Activated CD4-positive, alpha-beta T cell treated with anti-CD3 and anti-CD28 coated beads, Interleukin-2, amount 50 U/mL, for 4 hours (primary cell): ENCODE measurements at regions not wholly inside any gene's neighbourhood (a gene's known extent, or its start where the extent isn't known, plus 50 kb on each side); places are given as distances from the start of the nearest gene placed in this dataset.
"Not testable (repeated sequence)": the region's sequence is repeated elsewhere in the genome, so short reads cannot be mapped to it uniquely, and the experiment has no call there.

Source experiments
- DNase-seq, 2 experiments: peaks; one replicate each; pipeline ENCODE4 v3.0.0-alpha.2; 2020

DNA sequence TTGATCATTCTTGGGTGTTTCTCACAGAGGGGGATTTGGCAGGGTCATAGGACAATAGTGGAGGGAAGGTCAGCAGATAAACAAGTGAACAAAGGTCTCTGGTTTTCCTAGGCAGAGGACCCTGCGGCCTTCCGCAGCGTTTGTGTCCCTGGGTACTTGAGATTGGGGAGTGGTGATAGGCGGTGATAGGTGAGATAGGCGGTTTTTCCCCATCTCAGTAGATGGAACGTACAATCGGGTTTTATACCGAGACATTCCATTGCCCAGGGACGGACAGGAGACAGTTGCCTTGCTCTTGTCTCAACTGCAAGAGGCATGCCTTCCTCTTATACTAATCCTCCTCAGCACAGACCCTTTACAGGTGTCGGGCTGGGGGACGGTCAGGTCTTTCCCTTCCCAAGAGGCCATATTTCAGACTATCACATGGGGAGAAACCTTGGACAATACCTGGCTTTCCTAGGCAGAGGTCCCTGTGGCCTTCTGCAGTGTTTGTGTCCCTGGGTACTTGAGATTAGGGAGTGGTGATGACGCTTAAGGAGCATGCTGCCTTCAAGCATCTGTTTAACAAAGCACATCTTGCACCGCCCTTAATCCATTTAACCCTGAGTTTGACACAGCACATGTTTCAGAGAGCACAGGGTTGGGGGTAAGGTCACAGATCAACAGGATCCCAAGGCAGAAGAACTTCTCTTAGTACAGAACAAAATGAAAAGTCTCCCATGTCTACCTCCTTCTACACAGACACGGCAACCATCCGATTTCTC, 86.2 kb downstream of the OR2B2 start:
- DNase-seq = not testable (repeated sequence)

DNA sequence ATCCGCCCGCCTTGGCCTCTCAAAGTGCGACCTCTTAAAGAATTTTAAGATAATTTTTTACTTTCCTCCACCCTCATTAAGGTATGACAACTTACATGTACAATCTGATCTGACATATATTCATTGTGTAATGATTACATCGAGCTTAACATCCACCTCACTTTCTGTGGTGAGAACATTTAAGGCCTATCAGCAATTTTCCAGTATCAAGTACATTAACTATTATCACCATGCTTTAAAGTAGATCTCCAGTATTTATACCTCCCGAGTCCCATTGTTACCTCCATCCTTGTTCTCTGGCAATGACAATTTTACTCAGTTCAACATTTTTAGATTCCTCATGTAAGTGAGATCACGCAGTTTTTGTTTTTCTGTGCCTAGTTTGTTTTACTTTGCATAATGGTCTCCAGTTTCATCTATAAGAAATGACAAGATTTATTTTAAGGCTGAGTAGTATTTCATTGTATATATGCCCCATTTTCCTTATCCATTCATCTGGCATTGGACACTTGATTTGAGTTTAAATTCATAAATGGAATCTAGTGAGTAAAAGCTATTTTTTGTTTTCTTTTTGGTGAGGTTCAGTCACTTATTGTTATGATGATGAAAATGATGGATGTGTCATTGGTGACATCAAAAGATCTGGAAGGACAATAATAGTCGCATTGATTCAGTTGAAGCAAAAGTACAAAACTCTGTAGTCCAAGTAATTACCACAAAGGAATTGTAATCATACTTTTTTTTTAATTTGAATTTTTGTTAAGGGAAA, 87.0 kb downstream of the OR2B2 start:
- DNase-seq = no peak

DNA sequence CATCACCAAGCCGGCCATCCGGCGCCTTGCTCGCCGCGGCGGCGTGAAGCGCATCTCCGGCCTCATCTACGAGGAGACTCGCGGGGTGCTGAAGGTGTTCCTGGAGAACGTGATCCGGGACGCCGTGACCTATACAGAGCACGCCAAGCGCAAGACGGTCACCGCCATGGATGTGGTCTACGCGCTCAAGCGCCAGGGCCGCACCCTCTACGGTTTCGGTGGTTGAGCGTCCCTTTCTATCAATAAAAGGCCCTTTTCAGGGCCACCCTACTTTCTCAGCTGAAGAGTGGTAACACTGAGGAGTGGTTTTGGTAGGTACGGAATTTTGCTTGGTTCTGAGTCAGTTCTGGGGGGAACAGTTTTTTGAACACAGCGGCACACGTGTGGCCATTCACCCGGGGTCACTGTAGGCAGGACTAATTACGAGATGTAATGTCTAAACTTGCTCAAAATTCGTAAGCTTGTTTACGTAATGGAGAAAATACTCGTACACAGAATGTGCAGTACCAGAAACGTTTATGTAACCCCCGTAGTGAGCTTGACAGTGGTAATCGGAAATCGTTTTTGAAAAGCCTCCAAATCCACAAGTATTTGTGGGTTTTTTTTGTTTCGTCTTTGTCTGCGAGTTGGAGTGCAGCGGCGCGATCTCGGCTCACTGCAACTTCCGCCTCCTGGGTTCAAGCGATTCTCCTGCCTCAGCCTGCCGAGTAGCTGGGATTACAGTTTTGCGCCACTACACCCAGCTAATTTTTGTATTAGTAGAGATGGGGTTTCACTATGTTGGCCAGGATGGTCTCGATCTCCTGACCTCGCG, 87.8 kb downstream of the OR2B2 start:
- DNase-seq = peak in 1 of 2 experiments; percentile 8

DNA sequence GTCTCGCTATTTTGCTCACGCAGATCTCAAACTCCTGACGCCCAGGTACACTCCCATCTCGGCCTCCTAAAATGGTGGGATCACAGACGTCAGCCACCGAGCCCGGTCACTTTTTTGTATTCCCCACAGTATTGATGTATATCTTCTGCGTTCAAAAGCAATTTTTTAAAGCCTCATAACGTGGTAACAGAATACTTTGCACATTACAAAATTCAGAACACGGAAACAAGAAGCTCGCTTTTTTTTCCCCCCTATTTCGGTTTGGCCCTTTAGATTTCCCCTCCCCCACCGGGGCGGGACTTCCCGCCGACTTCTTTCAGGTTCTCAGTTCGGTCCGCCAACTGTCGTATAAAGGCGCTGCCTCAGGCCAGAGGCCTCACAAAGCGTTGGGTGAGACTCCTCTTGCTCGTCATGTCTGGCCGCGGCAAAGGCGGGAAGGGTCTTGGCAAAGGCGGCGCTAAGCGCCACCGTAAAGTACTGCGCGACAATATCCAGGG, 88.4 kb downstream of the OR2B2 start:
- peak; percentile 64 to 67 for DNase-seq

DNA sequence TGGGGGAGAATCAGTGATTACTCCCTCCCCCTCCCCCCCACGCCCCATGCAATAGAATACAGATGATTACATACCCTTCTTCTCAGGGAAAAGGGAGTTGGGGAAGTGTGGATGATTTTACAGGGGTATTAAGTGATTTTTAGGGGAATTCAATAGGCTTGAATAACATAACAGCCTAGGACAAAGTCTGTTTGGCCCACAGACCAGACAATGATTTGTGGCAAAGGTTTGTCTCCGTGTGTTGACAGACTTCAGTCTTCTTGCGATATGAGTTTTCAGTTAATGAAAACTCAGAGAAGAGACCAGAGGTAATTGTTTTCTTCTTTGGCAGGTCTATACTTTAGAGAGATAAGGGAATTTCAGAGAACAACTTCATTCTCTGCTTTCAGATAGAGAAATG, 95.3 kb downstream of the OR2B2 start:
- DNase-seq = no peak

DNA sequence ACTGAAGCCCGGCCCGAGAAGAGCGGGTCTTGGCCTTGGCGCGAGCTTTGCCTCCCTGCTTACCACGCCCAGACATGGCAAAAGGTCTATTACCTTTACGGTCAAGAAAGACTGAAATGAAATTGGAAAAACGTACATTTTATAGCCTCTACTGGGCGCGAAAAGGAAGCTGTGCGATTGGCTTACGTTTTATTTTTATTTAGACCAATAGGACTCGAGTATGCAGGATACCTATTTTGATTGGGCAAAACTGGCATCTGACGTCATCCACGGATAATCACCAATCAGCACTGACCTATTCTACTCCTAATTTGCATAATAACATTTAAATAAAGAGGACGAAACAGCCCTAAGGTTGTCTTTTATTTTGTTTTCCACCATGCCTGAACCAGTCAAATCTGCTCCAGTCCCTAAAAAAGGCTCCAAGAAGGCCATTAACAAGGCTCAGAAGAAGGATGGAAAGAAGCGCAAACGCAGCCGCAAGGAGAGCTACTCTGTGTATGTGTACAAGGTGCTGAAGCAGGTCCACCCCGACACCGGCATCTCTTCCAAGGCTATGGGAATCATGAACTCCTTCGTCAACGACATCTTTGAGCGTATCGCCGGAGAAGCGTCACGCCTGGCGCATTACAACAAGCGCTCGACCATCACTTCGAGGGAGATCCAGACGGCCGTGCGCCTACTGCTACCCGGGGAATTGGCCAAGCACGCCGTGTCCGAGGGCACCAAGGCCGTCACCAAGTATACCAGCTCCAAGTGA, 97.4 kb downstream of the OR2B2 start:
- peak; percentile 63 to 78 for DNase-seq

DNA sequence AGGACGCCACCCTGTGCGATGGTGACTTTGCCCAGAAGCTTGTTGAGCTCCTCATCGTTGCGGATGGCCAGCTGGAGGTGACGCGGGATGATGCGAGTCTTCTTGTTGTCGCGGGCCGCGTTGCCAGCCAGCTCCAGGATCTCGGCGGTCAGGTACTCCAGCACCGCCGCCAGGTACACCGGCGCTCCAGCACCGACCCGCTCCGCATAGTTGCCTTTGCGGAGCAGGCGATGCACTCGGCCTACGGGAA, 97.9 kb downstream of the OR2B2 start:
- DNase-seq = not testable (repeated sequence)

DNA sequence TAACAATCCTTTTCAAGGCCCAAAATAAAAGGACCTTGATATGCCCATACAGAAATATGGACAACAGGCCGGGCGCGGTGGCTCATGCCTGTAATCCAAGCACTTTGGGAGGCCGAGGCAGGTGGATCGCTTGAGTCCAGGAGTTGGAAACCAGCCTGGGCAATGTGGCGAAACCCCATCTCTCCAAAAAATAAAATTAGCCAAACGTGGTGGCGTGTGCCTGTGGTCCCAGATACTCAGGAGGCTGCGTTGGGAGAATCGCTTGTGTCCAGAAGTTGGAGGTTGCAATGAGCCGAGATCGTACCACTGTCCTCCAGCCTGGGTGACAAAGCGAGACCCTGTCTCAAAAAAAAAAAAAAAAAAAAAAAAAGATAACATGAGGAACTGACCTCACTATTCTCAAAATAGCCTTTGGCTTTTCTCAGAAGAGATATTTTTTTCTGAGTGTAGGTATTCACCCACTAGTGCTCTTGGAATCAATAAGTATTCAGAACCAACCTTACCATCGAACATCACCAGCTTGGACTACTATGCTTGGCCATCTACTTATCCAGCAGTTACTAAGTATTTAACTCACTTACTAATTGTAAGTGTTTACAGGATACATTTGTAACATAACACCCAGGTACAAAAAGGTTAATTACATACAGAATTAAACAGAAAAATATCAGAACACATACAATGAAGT, 99.2 kb downstream of the OR2B2 start:
- DNase-seq = no peak

DNA sequence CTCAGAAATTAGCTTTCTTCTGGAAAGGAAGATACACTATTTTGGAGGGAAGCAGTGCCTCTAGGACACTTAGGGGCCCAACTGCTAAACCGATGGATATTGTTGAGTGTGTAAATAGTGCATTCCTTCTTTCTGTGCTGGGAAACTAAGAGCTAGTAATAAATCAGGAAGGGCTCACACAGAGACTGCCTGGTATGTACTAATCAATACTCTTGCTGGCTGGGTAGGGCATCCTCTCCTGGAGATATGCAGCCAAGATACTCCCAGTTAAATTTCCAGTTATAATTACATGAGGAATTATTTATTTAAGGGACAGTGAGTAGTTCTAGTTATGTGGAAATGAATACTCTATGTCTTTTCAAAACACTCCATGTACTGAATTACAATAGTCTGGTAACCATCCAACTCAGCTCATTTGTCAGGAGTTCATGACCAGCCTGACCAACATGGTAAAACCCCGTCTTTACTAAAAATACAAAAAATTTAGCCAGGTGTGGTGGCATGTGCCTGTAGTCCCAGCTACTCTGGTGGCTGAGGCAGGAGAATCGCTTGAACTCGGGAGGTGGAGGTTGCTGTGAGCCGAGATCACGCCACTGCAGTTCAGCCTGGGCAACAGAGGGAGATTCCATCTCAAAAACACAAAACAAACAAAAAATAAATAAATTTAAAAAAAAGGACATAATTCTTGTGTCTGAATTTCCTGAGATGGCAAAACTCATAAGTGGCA, 100.0 kb downstream of the OR2B2 start:
- no peak for DNase-seq

DNA sequence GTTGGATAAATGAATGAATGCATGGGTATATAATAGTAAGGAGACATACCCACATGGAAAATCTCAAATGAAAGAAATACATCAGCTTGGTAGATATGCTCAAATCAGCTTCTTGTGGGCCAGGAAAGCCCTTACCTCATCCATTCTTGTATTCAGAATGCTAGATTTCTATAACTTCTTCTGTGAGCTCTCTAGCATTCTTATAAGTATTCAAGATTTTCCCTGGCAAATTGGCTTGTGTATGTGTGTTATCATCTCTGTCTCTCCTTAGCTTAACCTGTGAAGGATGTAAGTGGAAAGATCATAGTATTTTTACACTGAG, 100.8 kb downstream of the OR2B2 start:
- DNase-seq = no peak

DNA sequence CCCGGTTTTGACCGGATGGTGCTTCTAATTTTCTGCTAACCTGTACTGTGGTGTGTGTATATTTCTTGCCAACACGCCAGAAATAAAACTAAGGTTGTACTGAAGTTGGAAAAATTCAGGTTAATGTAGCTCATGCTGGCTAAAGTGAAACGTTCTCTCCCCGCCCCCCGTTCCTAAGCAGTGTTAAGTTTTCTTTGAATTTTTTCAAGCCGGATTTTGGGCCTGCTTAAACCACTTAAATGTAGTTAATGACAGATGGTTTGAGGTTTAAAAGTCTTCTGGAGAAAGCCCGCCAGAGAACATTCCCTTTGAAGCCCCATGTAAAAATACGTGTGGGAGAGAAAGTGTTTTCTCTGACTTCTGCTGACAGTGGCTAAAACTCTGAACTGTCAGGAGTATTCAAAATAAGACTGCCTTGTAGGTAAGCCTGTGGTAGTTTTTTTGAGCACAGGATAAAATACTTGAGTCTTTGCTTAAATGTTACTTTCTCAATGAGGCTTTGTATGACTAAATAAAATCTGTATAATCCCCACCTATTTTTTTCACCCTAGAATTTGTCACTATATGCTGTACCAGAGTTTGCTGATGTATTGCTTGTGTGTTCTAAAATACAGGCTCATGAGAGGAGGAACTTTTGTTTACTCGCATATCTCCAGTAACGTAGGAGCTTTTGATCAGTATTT, 101.3 kb downstream of the OR2B2 start:
- DNase-seq = no peak

DNA sequence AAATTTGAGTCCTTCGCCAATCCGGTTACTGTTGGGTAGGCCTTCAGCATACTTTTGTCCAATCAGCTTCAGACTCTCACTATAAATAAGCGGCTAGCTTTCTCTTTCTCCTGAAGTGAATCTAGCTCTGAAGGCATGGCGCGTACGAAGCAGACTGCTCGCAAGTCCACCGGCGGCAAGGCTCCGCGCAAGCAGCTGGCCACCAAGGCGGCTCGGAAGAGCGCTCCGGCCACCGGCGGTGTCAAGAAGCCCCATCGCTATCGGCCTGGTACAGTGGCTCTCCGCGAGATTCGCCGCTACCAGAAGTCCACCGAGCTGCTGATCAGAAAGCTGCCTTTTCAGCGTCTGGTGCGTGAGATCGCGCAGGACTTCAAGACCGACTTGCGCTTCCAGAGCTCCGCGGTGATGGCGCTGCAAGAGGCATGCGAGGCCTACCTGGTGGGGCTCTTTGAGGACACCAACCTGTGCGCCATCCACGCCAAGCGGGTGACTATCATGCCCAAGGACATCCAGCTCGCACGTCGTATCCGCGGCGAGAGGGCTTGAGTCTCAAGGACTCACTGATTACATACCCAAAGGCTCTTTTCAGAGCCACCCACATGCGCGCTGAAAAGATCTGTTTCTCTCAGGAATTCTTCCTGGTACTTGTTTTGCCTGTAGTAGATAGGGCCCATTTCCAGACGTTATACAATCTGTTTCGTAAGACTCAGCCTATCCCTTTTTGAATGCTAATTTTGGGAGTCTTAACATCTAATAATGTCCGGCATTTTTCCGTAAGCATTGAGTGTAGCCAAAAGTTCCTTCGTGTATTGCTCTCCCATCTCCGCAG, 102.0 kb downstream of the OR2B2 start:
- peak; percentile 63 to 68 for DNase-seq

DNA sequence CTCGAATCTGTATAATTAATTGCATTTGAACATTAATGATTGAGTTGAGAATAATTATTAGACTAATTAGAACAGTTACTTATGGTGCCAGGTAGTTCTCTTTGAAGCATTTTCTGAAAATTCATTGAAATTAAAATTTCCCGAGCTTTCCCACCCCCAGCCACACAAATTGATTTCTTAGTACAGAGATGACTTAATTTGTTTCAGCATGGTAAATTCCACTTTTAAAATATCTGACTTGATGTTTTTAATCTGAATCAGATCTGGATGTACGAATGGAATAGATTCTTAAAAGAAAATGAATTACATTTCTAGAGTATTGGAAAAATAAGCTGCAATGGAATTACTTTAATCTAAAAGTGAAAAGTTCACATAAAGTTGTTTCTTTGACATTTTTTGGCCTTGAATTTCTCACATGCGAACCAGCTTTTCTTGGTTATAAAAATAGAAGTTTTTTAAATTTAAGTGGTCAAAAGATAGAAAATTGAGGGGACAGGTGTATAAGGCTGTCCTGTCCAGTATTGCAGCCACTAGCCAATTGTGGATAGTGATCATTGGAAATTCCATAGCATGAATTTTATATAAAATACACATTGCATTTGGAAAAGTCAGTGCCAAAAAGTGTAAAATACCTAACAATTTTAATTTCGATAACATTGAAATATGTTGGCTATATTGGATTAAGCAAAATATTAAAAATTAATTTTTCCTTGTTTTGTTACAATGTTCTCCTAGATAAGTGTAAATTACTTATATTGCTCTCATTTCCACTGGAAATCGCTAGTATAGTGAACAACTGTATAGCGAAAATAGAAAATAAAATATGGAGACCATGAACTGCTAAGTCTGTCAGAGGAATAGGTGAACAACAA, 102.9 kb downstream of the OR2B2 start:
- DNase-seq = no peak

DNA sequence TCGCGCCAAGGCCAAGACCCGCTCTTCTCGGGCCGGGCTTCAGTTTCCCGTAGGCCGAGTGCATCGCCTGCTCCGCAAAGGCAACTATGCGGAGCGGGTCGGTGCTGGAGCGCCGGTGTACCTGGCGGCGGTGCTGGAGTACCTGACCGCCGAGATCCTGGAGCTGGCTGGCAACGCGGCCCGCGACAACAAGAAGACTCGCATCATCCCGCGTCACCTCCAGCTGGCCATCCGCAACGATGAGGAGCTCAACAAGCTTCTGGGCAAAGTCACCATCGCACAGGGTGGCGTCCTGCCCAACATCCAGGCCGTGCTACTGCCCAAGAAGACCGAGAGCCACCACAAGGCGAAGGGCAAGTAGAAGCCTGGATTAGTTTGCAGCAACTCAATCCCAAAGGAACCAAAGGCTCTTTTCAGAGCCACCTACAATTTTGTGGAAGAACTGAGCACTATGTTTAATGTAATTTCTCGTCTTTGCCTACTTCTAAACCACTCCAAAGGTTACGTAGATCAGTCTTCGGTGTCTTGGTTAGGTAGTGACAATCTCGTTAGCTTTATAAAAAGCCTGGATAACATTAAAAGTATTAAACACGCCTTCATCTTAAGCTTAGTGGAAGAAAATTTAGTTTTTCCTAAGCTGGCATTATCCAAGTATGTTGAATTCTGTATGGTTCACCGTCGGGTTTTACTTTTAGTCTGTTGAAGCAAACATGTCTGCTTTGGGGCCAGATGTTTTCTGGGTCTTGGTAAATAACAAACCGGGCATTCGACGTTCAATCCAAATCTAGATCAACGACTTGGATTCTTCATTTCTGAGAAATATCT, 103.7 kb downstream of the OR2B2 start:
- DNase-seq = not testable (repeated sequence)

DNA sequence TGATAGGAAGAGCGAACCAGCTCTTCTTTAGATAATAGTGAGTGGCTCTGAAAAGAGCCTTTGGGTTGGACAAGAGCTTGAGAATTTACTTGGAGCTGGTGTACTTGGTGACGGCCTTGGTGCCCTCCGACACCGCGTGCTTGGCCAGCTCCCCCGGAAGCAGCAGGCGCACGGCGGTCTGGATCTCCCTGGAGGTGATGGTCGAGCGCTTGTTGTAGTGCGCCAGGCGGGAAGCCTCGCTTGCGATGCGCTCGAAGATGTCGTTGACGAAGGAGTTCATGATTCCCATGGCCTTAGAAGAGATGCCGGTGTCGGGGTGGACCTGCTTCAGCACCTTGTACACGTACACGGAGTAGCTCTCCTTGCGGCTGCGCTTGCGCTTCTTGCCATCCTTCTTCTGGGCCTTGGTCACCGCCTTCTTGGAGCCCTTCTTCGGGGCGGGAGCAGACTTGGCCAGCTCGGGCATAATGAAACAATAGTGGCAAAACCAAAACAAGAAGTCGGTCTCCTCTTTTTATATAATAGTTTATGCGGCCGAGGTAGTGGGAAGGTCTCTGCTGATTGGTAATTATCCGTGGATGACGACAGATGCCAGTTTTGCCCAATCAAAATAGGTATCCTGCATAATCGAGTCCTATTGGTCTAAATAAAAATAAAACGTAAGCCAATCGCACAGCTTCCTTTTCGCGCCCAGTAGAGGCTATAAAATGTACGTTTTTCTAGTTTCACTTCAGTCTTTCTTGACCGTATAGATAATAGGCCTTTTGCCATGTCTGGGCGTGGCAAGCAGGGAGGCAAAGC, 104.6 kb downstream of the OR2B2 start:
- peak; percentile 51 to 52 for DNase-seq

DNA sequence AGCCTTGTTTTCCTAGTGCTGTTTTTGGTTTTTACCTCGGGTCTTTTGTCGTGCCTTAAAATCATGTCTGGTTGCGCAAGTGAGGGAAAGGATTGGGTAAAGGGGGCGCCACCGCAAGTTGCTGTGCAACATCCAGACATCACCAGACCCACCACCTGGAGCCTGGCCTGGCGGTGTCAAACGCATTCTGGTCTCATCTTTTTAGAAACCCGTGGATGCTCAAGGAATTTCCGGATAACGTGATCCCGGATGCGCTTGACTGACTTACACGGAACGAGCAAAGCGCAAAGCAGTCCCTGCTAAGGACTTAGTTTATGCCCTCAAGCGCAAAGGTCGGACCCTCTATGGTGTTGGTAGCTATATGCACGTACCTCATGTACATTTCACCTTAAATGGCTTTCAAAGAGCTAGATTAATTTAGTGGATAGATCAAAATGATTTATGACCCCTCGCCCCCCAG, 105.2 kb downstream of the OR2B2 start:
- DNase-seq = no peak

DNA sequence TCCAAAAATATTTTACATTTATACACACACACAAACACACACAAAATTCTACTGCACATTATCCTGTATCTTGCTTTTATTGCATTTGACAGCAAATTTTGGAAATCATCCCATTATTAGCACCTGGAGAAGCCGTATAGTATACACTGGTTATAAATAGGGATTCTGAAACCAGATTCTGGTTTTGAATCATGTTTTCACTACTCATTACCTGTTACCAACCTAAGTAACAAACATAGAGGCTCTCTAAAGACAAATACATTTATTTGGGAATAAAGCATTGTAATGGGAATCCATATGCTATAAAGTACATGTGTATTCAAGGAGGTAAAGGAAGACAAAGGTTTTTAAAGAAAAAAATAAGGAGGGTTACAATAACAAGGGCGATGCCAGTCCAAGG, 106.8 kb downstream of the OR2B2 start:
- DNase-seq = no peak
